ENCODE measurements at regions not wholly inside any gene's neighbourhood (a gene's known extent, or its start where the extent isn't known, plus 50 kb on each side); places are given as distances from the start of the nearest gene placed in this dataset.

- Mint-ChIP-seq H3K4me1 (ENCODE audit: low read depth in 2 of 2) (no peaks in the 10 kb centered on the region), H3K9me3 (no peaks in the 10 kb centered on the region), H3K27me3 (peaks cover 27 to 41% of the 10 kb centered on the region in 2 donors), H3K27ac (no peak overlapping the region), H3K36me3 (ENCODE audit: insufficient read depth) (no peaks in the 10 kb centered on the region), H3K4me3 (no peak overlapping the region)
- ATAC-seq (replicated peaks) (no peak), DNase-seq (no peak)
Observed at GRCh38 chr2:240304746-240305161, 130.7 kb upstream of the GPC1 start.

GRCh38 chr2:240305369-240305962 is 130.0 kb upstream of the GPC1 start:
- Mint-ChIP-seq H3K4me1 (ENCODE audit: low read depth in 2 of 2) (no peaks in the 10 kb centered on the region), H3K36me3 (ENCODE audit: insufficient read depth) (no peaks in the 10 kb centered on the region), H3K9me3 (no peaks in the 10 kb centered on the region), H3K27ac (no peak overlapping the region), H3K4me3 (no peak overlapping the region), H3K27me3 (peaks cover 27 to 34% of the 10 kb centered on the region in 2 donors)
- ATAC-seq (replicated peaks) (no peak), DNase-seq (no peak)

GRCh38 chr2:240306185-240306584 is 129.3 kb upstream of the GPC1 start:
- no peaks in the 10 kb centered on the region for H3K36me3 Mint-ChIP-seq (ENCODE audit: insufficient read depth)
- DNase-seq, result no peak
- H3K27me3 Mint-ChIP-seq, result peaks cover 23 to 27% of the 10 kb centered on the region in 2 donors
- H3K4me3 Mint-ChIP-seq, result no peak overlapping the region
- no peaks in the 10 kb centered on the region for H3K4me1 Mint-ChIP-seq (ENCODE audit: low read depth in 2 of 2)
- no peak for ATAC-seq (replicated peaks)
- H3K9me3 Mint-ChIP-seq, result no peaks in the 10 kb centered on the region
- no peak overlapping the region for H3K27ac Mint-ChIP-seq

GRCh38 chr2:240308111-240308651 is 127.3 kb upstream of the GPC1 start:
- H3K27ac Mint-ChIP-seq, result no peak overlapping the region
- H3K36me3 Mint-ChIP-seq (ENCODE audit: insufficient read depth), result no peaks in the 10 kb centered on the region
- H3K9me3 Mint-ChIP-seq, result no peaks in the 10 kb centered on the region
- H3K4me1 Mint-ChIP-seq (ENCODE audit: low read depth in 2 of 2), result no peaks in the 10 kb centered on the region
- no peak for DNase-seq
- ATAC-seq (replicated peaks), result no peak
- H3K4me3 Mint-ChIP-seq, result no peak overlapping the region
- peaks cover 12 to 15% of the 10 kb centered on the region in 2 donors for H3K27me3 Mint-ChIP-seq

- Mint-ChIP-seq H3K4me3 (no peak overlapping the region), H3K36me3 (ENCODE audit: insufficient read depth) (no peaks in the 10 kb centered on the region), H3K4me1 (ENCODE audit: low read depth in 2 of 2) (no peaks in the 10 kb centered on the region), H3K9me3 (no peaks in the 10 kb centered on the region), H3K27ac (no peak overlapping the region), H3K27me3 (peaks cover 1 to 6% of the 10 kb centered on the region in 2 donors)
- ATAC-seq (replicated peaks), result no peak
- no peak for DNase-seq
Observed at GRCh38 chr2:240309214-240309613, 126.2 kb upstream of the GPC1 start.

GRCh38 chr2:240310201-240310600 is 125.3 kb upstream of the GPC1 start:
- Mint-ChIP-seq H3K27me3 (peaks cover 0 to 13% of the 10 kb centered on the region in 2 donors), H3K9me3 (no peaks in the 10 kb centered on the region), H3K4me1 (ENCODE audit: low read depth in 2 of 2) (no peaks in the 10 kb centered on the region), H3K4me3 (no peak overlapping the region), H3K27ac (no peak overlapping the region), H3K36me3 (ENCODE audit: insufficient read depth) (no peaks in the 10 kb centered on the region)
- DNase-seq, result no peak
- no peak for ATAC-seq (replicated peaks)

- Mint-ChIP-seq H3K9me3 (no peaks in the 10 kb centered on the region), H3K4me1 (ENCODE audit: low read depth in 2 of 2) (no peaks in the 10 kb centered on the region), H3K4me3 (no peak overlapping the region), H3K27me3 (peaks cover 0 to 13% of the 10 kb centered on the region in 2 donors), H3K27ac (no peak overlapping the region), H3K36me3 (ENCODE audit: insufficient read depth) (no peaks in the 10 kb centered on the region)
- ATAC-seq (replicated peaks) (no peak), DNase-seq (no peak)
Observed at GRCh38 chr2:240310645-240311044, 124.8 kb upstream of the GPC1 start.

- no peaks in the 10 kb centered on the region for H3K4me1 Mint-ChIP-seq (ENCODE audit: low read depth in 2 of 2)
- H3K9me3 Mint-ChIP-seq, result no peaks in the 10 kb centered on the region
- ATAC-seq (replicated peaks), result no peak
Observed at GRCh38 chr2:240311821-240312220, 123.6 kb upstream of the GPC1 start.

GRCh38 chr2:240319221-240319854 is 116.1 kb upstream of the GPC1 start:
- ATAC-seq (replicated peaks), result no peak
- no peak overlapping the region for H3K4me3 Mint-ChIP-seq
- H3K4me1 Mint-ChIP-seq (ENCODE audit: low read depth in 2 of 2), result no peaks in the 10 kb centered on the region

More at GRCh38 chr2:240311821-240312220, 123.6 kb upstream of the GPC1 start:
- no peak for DNase-seq
- Mint-ChIP-seq H3K36me3 (ENCODE audit: insufficient read depth) (no peaks in the 10 kb centered on the region), H3K27me3 (peaks cover 8 to 21% of the 10 kb centered on the region in 2 donors), H3K27ac (no peak overlapping the region), H3K4me3 (no peak overlapping the region)

GRCh38 chr2:240319855-240320203 is 115.6 kb upstream of the GPC1 start:
- H3K9me3 Mint-ChIP-seq, result no peaks in the 10 kb centered on the region
- DNase-seq, result no peak

More at GRCh38 chr2:240319221-240319854, 116.1 kb upstream of the GPC1 start:
- Mint-ChIP-seq H3K27me3 (peaks cover 31 to 58% of the 10 kb centered on the region in 2 donors), H3K9me3 (no peaks in the 10 kb centered on the region), H3K27ac (no peak overlapping the region), H3K36me3 (ENCODE audit: insufficient read depth) (no peaks in the 10 kb centered on the region)
- no peak for DNase-seq

GRCh38 chr2:240320204-240320993 is 115.1 kb upstream of the GPC1 start:
- Mint-ChIP-seq H3K4me3 (no peak overlapping the region), H3K36me3 (ENCODE audit: insufficient read depth) (no peaks in the 10 kb centered on the region), H3K9me3 (no peaks in the 10 kb centered on the region), H3K27me3 (peaks cover 27 to 68% of the 10 kb centered on the region in 2 donors), H3K4me1 (ENCODE audit: low read depth in 2 of 2) (no peaks in the 10 kb centered on the region), H3K27ac (no peak overlapping the region)
- DNase-seq (no peak), ATAC-seq (replicated peaks) (no peak)

More at GRCh38 chr2:240319855-240320203, 115.6 kb upstream of the GPC1 start:
- Mint-ChIP-seq H3K27ac (no peak overlapping the region), H3K4me1 (ENCODE audit: low read depth in 2 of 2) (no peaks in the 10 kb centered on the region), H3K27me3 (peaks cover 29 to 63% of the 10 kb centered on the region in 2 donors), H3K4me3 (no peak overlapping the region), H3K36me3 (ENCODE audit: insufficient read depth) (no peaks in the 10 kb centered on the region)
- ATAC-seq (replicated peaks), result no peak

- no peak for DNase-seq
- Mint-ChIP-seq H3K27ac (no peak overlapping the region), H3K36me3 (ENCODE audit: insufficient read depth) (no peaks in the 10 kb centered on the region), H3K9me3 (no peaks in the 10 kb centered on the region), H3K27me3 (peaks cover 20 to 66% of the 10 kb centered on the region in 2 donors), H3K4me3 (no peak overlapping the region), H3K4me1 (ENCODE audit: low read depth in 2 of 2) (no peaks in the 10 kb centered on the region)
- ATAC-seq (replicated peaks), result no peak
Observed at GRCh38 chr2:240322231-240322955, 113.1 kb upstream of the GPC1 start.

- Mint-ChIP-seq H3K4me3 (no peak overlapping the region), H3K9me3 (no peaks in the 10 kb centered on the region), H3K4me1 (ENCODE audit: low read depth in 2 of 2) (no peaks in the 10 kb centered on the region), H3K27me3 (peaks cover 16 to 67% of the 10 kb centered on the region in 2 donors), H3K36me3 (ENCODE audit: insufficient read depth) (no peaks in the 10 kb centered on the region), H3K27ac (no peak overlapping the region)
- no peak for DNase-seq
- no peak for ATAC-seq (replicated peaks)
Observed at GRCh38 chr2:240322991-240323390, 112.5 kb upstream of the GPC1 start.
